HCT116 (cell line): ENCODE measurements at regions not wholly inside any gene's neighbourhood (a gene's known extent, or its start where the extent isn't known, plus 50 kb on each side); places are given as distances from the start of the nearest gene placed in this dataset.

Experiments
- ATAC-seq: fragments of 200-7000 bp; cut with Tn5 transposase; 2 replicates; pipeline ENCODE4 v1.9.1; 2020; ENCODE audit warnings: mild to moderate bottlenecking, moderate library complexity
- BruUV-seq: library from RNA; stranded (reverse); fragments of 400-500 nt; replicated peaks from 2 replicates; lab custom pipeline; 2021; lab: Mats Ljungman, UMichigan
- CTCF ChIA-PET: fragments of 300-600 bp; sonication (Branson Sonifier 250); formaldehyde crosslinking; loops from one replicate; lab custom pipeline; 2021; ENCODE audit warnings: antibody characterized with exemption; lab: Charles Lee
- POLR2A ChIA-PET: fragments of 300-600, 350-600 bp; sonication (Branson Sonifier 250); formaldehyde crosslinking; loops from one replicate; lab custom pipeline; 2021; ENCODE audit warnings: antibody characterized with exemption; lab: Charles Lee
- RAD21 ChIA-PET, 2 experiments: fragments of 300-600 bp; sonication (Branson Sonifier 250); formaldehyde crosslinking; loops; one replicate each; lab custom pipeline; 2023; ENCODE audit warnings: low total read pairs in 2 of 2; ENCODE audit not compliant: uncharacterized antibody in 2 of 2, unreplicated experiment in 2 of 2, low non-redundant PET in 1 of 2; lab: Charles Lee
- DNase-seq: peaks from one replicate; pipeline ENCODE4 v3.0.0-alpha.2; 2010; ENCODE audit warnings: low read depth, low spot score
- H2AFZ ChIP-seq: fragments of 200-600 bp; shearing (Covaris generic), sonication (generic); 2 replicates; pipeline ENCODE4 v1.6.1; 2017; ENCODE audit warnings: low read depth, mixed run types, mixed read lengths, antibody characterized with exemption, low read length; ENCODE audit not compliant: poor library complexity, severe bottlenecking
- H3K27ac ChIP-seq: 2 replicates; pipeline ENCODE4 v1.5.1; 2012; ENCODE audit warnings: low read depth, low read length
- H3K27me3 ChIP-seq: fragments of 200-600 bp; sonication (generic); 2 replicates; pipeline ENCODE4 v1.6.1; 2016; ENCODE audit warnings: mixed run types, low read length, mixed read lengths; ENCODE audit not compliant: insufficient read depth
- H3K36me3 ChIP-seq, 2 experiments: fragments of 200-500 bp in 1 of 2; fragments of 200-600 bp in 1 of 2; sonication (Bioruptor generic) in 1 of 2; sonication (generic) in 1 of 2; 2 replicates each; pipeline versions ENCODE4 v1.5.1 to v1.6.1; 2014 to 2016; ENCODE audit warnings: low read length in 2 of 2, inconsistent platforms in 1 of 2, mixed read lengths in 1 of 2, mixed run types in 1 of 2; ENCODE audit not compliant: insufficient read depth in 2 of 2, control insufficient read depth in 1 of 2
- H3K4me1 ChIP-seq, 2 experiments: fragments of 200-600 bp in 1 of 2; sonication (generic) in 1 of 2; 2 replicates each; pipeline versions ENCODE4 v1.5.1 to v1.6.1; 2012 to 2017; ENCODE audit warnings: low read length in 2 of 2, inconsistent platforms in 1 of 2, mild to moderate bottlenecking in 1 of 2, mixed read lengths in 1 of 2, mixed run types in 1 of 2, moderate library complexity in 1 of 2; ENCODE audit not compliant: insufficient read depth in 2 of 2, control insufficient read depth in 1 of 2
- H3K4me2 ChIP-seq: fragments of 200-600 bp; sonication (generic); 2 replicates; pipeline ENCODE4 v1.6.1; 2017; ENCODE audit warnings: mixed run types, low read length, mixed read lengths
- H3K4me3 ChIP-seq, 2 experiments: fragments of 200-600 bp in 1 of 2; sonication (generic) in 1 of 2; replicated peaks in 1 of 2; 2 replicates each; pipeline ENCODE4 v1.5.1; 2011 to 2016; ENCODE audit warnings: low read length in 2 of 2, control low read depth in 1 of 2, low read depth in 1 of 2, mild to moderate bottlenecking in 1 of 2, mixed read lengths in 1 of 2, mixed run types in 1 of 2
- H3K79me2 ChIP-seq: fragments of 200-600 bp; sonication (generic); 2 replicates; pipeline ENCODE4 v1.6.1; 2017; ENCODE audit warnings: mild to moderate bottlenecking, mixed run types, low read length, moderate library complexity, mixed read lengths; ENCODE audit not compliant: insufficient read depth
- H3K9ac ChIP-seq: fragments of 200-600 bp; sonication (generic); 2 replicates; pipeline ENCODE4 v1.6.1; 2016; ENCODE audit warnings: low read length, mixed read lengths
- H3K9me2 ChIP-seq: fragments of 200-600 bp; sonication (generic), shearing (Covaris generic); 2 replicates; pipeline ENCODE4 v1.6.1; 2017; ENCODE audit warnings: mixed run types, mild to moderate bottlenecking, moderate library complexity; ENCODE audit not compliant: insufficient read depth
- H3K9me3 ChIP-seq, 2 experiments: fragments of 200-500 bp in 1 of 2; fragments of 200-600 bp in 1 of 2; sonication (Bioruptor generic) in 1 of 2; sonication (generic) in 1 of 2; 2 replicates each; pipeline ENCODE4 v1.6.1; 2014 to 2017; ENCODE audit warnings: low read length in 2 of 2, mixed read lengths in 2 of 2, inconsistent platforms in 1 of 2, low read depth in 1 of 2, mild to moderate bottlenecking in 1 of 2, mixed run types in 1 of 2, moderate library complexity in 1 of 2; ENCODE audit not compliant: control insufficient read depth in 1 of 2, insufficient read depth in 1 of 2
- H4K20me1 ChIP-seq: fragments of 200-600 bp; sonication (generic), shearing (Covaris generic); 2 replicates; pipeline ENCODE4 v1.6.1; 2017; ENCODE audit warnings: mixed run types, mild to moderate bottlenecking, moderate library complexity; ENCODE audit not compliant: insufficient read depth
- CBX3 ChIP-seq: IDR thresholded peaks from 2 replicates; pipeline ENCODE4 v1.6.1; 2012; ENCODE audit warnings: low read depth
- EGR1 ChIP-seq: IDR thresholded peaks from 2 replicates; pipeline ENCODE4 v1.6.1; 2012; ENCODE audit warnings: low read depth
- EZH2 ChIP-seq: fragments of 200-600 bp; sonication (generic); IDR thresholded peaks from 2 replicates; pipeline ENCODE4 v1.6.1; 2017; ENCODE audit warnings: antibody characterized with exemption, mixed run types
- JUND ChIP-seq: IDR thresholded peaks from 2 replicates; pipeline ENCODE4 v1.6.1; 2012
- RAD21 ChIP-seq: IDR thresholded peaks from 2 replicates; pipeline ENCODE4 v1.6.1; 2012; ENCODE audit warnings: low read depth, mild to moderate bottlenecking
- REST ChIP-seq: IDR thresholded peaks from 2 replicates; pipeline ENCODE4 v1.6.1; 2012; ENCODE audit warnings: low read depth
- SP1 ChIP-seq: IDR thresholded peaks from 2 replicates; pipeline ENCODE4 v1.6.1; 2012; ENCODE audit warnings: low read depth
- SRF ChIP-seq: IDR thresholded peaks from 2 replicates; pipeline ENCODE4 v1.6.1; 2012; ENCODE audit warnings: low read depth
- TCF7L2 ChIP-seq: IDR thresholded peaks from 2 replicates; pipeline ENCODE4 v1.7.0; 2011; ENCODE audit warnings: borderline replicate concordance, inconsistent platforms; ENCODE audit not compliant: insufficient read depth, insufficient read length; ENCODE audit errors: extremely low read depth
- YY1 ChIP-seq: IDR thresholded peaks from 2 replicates; pipeline ENCODE4 v1.6.1; 2011; ENCODE audit warnings: low read length, low read depth, moderate library complexity, mild to moderate bottlenecking; ENCODE audit not compliant: insufficient replicate concordance; ENCODE audit errors: extremely low read depth
- ZNF274 ChIP-seq: fragments of 200-500 bp; sonication (Bioruptor generic); IDR thresholded peaks from 2 replicates; pipeline ENCODE4 v1.6.1; 2014; ENCODE audit warnings: mild to moderate bottlenecking, low read depth, low read length, inconsistent platforms
- intact Hi-C: fragments of 100-400 bp; cut with micrococcal nuclease; formaldehyde crosslinking; loops from 2 replicates; pipeline ENCODE4 v1.10.0; 2022

- no peak overlapping the region for H3K4me2 ChIP-seq
- DNase-seq = no peak
- CTCF ChIA-PET = no interaction called here
- TF ChIP-seq CBX3 (no peak), ZNF274 (no peak), EGR1 (no peak), TCF7L2 (no peak), EZH2 (no peak), JUND (no peak), RAD21 (no peak), YY1 (no peak), SRF (no peak), SP1 (no peak), REST (no peak)
- TF ChIP-seq, all 23 proteins: peak for 0
- Histone ChIP-seq H3K36me3 (no peaks in the 10 kb centered on the region), H3K4me3 (no peak overlapping the region), H3K4me1 (no peaks in the 10 kb centered on the region), H4K20me1 (no peaks in the 10 kb centered on the region), H3K27me3 (no peaks in the 10 kb centered on the region), H3K9ac (no peak overlapping the region), H2AFZ (no peak overlapping the region), H3K9me2 (no peaks in the 10 kb centered on the region), H3K9me3 (no peaks in the 10 kb centered on the region), H3K27ac (no peak overlapping the region), H3K79me2 (no peaks in the 10 kb centered on the region)
- ChIA-PET RAD21 (no interaction called here), POLR2A (no interaction called here)
- intact Hi-C loops = no loop called here
- ATAC-seq = no peak
- BruUV-seq = no TSS peak
These were observed 1566.9 kb upstream of the TMEM132C start for GRCh38 chr12:126700096-126700495.
